GM21381 (cell line): ENCODE measurements at regions not wholly inside any gene's neighbourhood (a gene's known extent, or its start where the extent isn't known, plus 50 kb on each side); places are given as distances from the start of the nearest gene placed in this dataset.

Experiments
- ATAC-seq: cut with Tn5 transposase; IDR thresholded peaks from one replicate; pipeline ENCODE4 v1.9.1; 2021; ENCODE audit warnings: mild to moderate bottlenecking, moderate library complexity; ENCODE audit not compliant: unreplicated experiment

DNA sequence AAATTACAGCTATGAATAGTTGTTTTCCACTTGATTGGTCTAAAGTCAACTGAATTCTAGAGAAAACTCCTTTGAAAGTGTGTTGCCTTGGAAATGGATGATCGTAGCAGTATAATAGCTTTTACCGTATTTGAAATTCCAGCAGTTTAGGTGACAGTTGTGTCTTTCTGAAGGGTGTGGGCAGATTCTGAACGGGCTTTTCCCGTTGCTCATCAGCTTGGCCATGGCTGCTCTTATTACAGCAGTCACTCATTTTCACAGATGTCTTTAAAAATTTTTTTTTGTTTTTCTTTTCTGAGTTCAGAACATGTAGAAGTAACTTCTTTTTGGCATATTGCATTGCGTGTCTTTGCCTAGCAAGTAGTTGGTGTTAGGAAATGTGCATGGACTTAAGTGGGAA is 69.6 kb upstream of the SLC4A4 start:
- ATAC-seq, result no peak

DNA sequence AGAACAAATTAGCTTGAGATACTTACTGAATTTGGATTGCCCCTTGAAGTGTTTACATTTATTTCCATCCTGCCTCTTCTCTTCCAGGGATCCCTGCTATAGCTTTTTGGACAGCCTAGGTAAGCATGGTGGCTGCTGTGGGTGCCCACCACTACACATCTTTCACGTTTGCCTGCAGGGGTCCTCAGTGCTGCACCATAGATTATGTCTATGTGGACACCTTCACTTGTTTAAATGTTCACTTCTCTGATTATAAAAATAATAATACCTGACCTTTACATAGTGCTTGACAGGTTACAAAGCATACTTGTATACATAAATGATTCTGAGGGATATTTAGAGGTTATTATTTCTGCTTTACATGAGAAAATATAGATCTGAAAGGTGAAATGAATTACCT is 67.9 kb upstream of the SLC4A4 start:
- peak; percentile 45 for ATAC-seq

DNA sequence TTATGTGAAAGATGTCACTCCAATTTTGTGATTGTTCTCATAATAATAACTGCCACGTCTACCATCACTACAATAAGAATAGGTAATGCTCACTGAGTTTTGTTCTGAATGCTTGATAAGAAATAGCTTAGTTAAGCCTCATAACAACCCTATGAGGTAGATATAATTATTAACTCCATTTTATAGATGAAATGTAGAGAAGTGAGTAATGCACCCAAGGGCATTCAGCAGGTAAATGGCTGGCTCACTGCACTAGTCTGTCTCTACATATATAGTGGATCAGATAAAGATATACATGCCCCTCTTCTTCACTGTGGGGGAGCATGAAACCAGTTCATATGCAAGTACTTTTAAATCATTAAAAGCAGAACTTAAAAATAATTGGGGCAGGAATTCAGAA is 65.8 kb upstream of the SLC4A4 start:
- ATAC-seq, result no peak

DNA sequence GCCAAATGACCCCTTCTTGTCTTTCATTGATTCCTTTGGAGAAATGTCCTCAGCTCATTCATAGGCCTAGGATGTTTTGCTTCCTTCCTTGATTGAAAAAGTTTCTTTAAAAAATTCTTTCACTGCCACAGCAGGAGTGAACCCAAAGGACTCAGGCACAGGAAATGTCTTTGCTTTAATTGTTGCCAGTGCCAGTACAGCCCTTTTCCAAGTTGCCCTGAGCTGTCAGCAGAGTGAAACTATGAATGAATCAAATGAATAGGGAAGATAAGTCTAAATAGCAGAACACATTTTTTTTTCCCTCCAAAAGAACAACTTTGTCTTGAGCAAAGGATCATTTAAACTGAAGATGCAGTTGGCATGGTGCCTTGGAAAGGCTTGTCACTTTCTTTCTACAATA is 63.8 kb upstream of the SLC4A4 start:
- no peak for ATAC-seq

DNA sequence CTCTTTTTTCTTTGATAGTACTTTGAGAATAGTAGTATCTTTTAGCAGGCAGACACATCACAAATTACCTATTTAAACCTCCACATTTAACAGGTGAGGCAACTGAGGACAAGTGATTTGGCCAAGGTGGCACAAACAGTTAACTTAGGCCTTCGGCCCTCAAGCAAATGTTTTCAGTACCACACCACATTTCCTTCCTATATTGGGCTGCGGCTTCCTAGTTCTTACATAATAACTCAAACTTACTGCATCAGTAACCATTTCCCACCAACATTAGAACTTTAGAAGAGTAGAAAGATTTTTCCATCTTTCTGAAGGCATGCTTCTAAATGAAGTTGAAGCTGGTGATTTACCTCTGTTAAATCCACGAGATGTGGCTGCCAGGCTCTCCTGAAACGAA is 63.2 kb upstream of the SLC4A4 start:
- no peak for ATAC-seq

DNA sequence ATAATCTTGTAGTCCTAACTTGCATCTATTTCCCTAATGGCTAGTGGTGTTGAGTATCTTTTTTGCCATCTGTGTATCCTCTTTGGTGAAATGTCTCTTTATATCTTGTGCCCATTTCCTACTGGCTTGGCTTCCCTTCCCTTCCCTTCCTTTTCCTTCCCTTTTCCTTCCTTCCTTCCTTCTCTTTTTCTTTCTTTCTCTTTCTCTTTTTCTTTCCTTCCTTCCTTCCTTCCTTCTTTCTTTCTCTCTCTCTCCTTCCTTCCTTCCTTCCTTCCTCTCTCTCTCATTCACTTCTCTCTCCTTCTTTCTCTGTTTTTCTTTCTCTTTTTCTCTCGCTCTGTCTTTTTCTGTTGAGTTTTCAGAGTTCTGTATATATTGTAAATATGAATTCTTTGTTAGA is 61.5 kb upstream of the SLC4A4 start:
- ATAC-seq, result no peak

DNA sequence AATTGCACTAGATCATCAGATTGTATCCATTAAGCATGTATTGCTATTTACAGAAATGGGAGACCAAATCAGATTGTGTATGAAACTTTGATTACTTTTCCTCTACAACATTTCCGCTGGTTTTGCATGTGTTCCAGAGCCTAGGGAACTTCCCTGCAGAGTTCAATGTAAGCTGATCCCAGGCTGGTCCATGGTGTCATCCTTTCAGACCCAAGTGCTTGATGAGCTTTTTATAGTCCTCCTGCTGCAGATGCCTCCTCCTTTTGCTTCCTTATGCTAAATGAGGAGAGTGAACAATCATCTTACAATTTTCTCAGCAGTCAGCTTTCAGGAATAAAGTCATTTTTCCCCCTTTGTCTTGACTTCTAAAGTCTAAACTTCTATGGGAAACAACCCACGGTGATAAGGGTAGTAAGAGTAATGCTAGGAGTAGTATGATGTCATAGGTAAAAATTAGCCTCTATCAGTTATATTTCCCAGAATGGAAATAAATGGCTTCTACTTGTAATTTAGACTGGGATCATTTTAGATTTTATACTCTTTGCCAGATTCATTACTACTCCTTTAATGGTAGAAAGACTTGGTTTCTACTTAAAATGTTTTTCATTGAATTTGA is 55.1 kb upstream of the SLC4A4 start:
- no peak for ATAC-seq

DNA sequence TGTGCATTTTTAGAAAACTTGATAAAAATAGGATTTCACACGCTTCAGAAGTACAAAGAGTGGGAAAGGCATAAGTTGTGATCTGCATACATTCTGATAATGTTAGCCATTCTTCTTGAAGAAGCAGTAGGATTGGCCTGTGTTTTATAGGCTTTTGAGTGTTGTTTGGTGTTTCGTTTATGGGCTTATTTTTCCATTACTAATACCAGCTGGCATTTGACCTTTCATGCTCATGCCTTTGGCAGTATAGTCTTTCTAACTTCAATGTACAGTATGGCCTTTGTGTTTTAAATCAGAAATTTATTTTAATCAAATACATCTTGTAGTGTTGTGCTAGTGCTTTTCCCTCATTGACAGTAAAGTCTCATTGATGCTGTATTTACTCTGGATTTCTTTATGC is 51.5 kb upstream of the SLC4A4 start:
- no peak for ATAC-seq

DNA sequence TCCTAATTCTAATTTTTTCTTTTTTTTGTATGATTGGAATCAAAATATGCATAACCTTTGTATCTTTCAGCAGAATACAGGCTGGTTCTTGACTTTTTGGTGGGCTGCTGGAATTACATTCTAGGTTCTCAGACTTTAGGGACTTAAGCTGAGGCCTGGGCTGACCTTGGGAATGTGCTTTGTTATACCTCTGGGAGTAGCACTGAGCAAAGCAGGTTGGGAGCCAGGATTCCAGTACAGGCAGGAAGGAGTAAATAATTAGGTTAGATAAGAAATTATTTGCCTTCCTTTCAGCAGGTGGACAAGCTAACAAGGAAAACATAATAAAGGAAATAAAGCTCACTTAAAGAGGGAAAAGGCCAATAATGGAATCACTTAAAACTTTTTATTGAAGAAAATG is 49.9 kb upstream of the SLC4A4 start:
- no peak for ATAC-seq
